ENCODE measurements at regions not wholly inside any gene's neighbourhood (a gene's known extent, or its start where the extent isn't known, plus 50 kb on each side); places are given as distances from the start of the nearest gene placed in this dataset.

DNA sequence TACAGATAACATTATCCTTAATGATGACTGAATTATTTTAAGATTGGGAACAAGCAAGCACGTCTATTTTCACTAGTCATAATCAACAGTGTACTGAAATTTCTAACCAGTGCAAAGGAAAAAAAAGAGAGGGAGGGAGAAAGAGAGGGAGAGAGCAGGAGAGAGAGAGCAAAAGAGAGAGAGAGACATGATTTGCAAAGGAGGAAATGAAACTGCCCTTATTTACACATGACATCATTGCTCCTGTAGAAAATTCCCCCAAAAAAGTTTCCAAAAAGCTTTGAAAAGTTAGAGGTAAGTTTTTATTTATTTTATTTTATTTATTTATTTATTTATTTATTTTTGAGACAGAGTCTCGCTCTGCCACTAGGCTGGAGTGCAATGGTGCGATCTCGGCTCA lies 355.3 kb upstream of the CELF4 start:
- TF ChIP-seq, protein P1, sequence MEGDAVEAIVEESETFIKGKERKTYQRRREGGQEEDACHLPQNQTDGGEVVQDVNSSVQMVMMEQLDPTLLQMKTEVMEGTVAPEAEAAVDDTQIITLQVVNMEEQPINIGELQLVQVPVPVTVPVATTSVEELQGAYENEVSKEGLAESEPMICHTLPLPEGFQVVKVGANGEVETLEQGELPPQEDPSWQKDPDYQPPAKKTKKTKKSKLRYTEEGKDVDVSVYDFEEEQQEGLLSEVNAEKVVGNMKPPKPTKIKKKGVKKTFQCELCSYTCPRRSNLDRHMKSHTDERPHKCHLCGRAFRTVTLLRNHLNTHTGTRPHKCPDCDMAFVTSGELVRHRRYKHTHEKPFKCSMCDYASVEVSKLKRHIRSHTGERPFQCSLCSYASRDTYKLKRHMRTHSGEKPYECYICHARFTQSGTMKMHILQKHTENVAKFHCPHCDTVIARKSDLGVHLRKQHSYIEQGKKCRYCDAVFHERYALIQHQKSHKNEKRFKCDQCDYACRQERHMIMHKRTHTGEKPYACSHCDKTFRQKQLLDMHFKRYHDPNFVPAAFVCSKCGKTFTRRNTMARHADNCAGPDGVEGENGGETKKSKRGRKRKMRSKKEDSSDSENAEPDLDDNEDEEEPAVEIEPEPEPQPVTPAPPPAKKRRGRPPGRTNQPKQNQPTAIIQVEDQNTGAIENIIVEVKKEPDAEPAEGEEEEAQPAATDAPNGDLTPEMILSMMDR (conservative IDR thresholded peaks at IDR 0.05; ENCODE audit: low read depth, low read length): no peak
- TF ChIP-seq EZH2 (IDR thresholded peaks at IDR 0.05; ENCODE audit: low read length, unreplicated experiment) (no peak), EZH2phosphoT487 (IDR thresholded peaks at IDR 0.05; ENCODE audit: borderline replicate concordance, low read length) (no peak)
